SK-N-SH treated with all-trans-retinoic acid at 6 μM for 48 hours (cell line): ENCODE measurements at regions not wholly inside any gene's neighbourhood (a gene's known extent, or its start where the extent isn't known, plus 50 kb on each side); places are given as distances from the start of the nearest gene placed in this dataset.

ENCODE experiments used
- BACH2 ChIP-seq: fragments of 250-450 bp; sonication (Bioruptor Pico); IDR thresholded peaks from 2 replicates; pipeline ENCODE4 v1.9.0; 2021; ENCODE audit warnings: mild to moderate bottlenecking, borderline replicate concordance
- CSDC2 ChIP-seq: fragments of 250-450 bp; sonication (Bioruptor Pico); IDR thresholded peaks from 2 replicates; pipeline ENCODE4 v1.5.0; 2020; ENCODE audit warnings: mild to moderate bottlenecking, moderate library complexity
- GLIS3 ChIP-seq: fragments of 250-450 bp; sonication (Bioruptor Pico); IDR thresholded peaks from 2 replicates; pipeline ENCODE4 v1.5.0; 2020; ENCODE audit warnings: mild to moderate bottlenecking, moderate library complexity
- RARB ChIP-seq: fragments of 250-450 bp; sonication (Bioruptor Pico); IDR thresholded peaks from 2 replicates; pipeline ENCODE4 v1.8.0; 2021; ENCODE audit warnings: mild to moderate bottlenecking, moderate library complexity
- TCF4 ChIP-seq: fragments of 250-450 bp; sonication (Bioruptor Pico); IDR thresholded peaks from 2 replicates; pipeline ENCODE4 v1.8.0; 2021; ENCODE audit warnings: mild to moderate bottlenecking, moderate library complexity, borderline replicate concordance
- TSHZ2 ChIP-seq: fragments of 250-450 bp; sonication (Bioruptor Pico); IDR thresholded peaks from 2 replicates; pipeline ENCODE4 v1.5.0; 2020; ENCODE audit warnings: mild to moderate bottlenecking, moderate library complexity
- ZC3H10 ChIP-seq: fragments of 250-450 bp; sonication (Bioruptor Pico); IDR thresholded peaks from 2 replicates; pipeline ENCODE4 v1.5.1; 2021; ENCODE audit warnings: mild to moderate bottlenecking, moderate library complexity
- ZFP3 ChIP-seq: fragments of 250-450 bp; sonication (Bioruptor Pico); IDR thresholded peaks from 2 replicates; pipeline ENCODE4 v1.5.0; 2020; ENCODE audit warnings: mild to moderate bottlenecking, moderate library complexity
- ZFP30 ChIP-seq: fragments of 450-650 bp; formaldehyde crosslinking; IDR thresholded peaks from 2 replicates; pipeline ENCODE4 v1.5.0; 2022; ENCODE audit warnings: mild to moderate bottlenecking, moderate library complexity
- ZNF70 ChIP-seq: fragments of 450-650 bp; formaldehyde crosslinking; IDR thresholded peaks from 2 replicates; pipeline ENCODE4 v1.5.0; 2020; ENCODE audit warnings: mild to moderate bottlenecking, moderate library complexity
- ZNF8 ChIP-seq: fragments of 450-650 bp; formaldehyde crosslinking; IDR thresholded peaks from 2 replicates; pipeline ENCODE4 v1.5.0; 2020; ENCODE audit warnings: mild to moderate bottlenecking, moderate library complexity
- TF ChIP-seq, protein P1 (sequence below): fragments of 250-450 bp; sonication (Bioruptor Pico); IDR thresholded peaks from 2 replicates; pipeline ENCODE4 v1.5.1; 2021; ENCODE audit warnings: mild to moderate bottlenecking, moderate library complexity
- TF ChIP-seq, protein P2 (sequence below): fragments of 250-450 bp; sonication (Bioruptor Pico); IDR thresholded peaks from 2 replicates; pipeline ENCODE4 v1.8.0; 2021; ENCODE audit warnings: low read depth, mild to moderate bottlenecking, moderate library complexity, borderline replicate concordance
- TF ChIP-seq, protein P3 (sequence below): fragments of 250-450 bp; sonication (Bioruptor Pico); IDR thresholded peaks from 2 replicates; pipeline ENCODE4 v1.8.0; 2020; ENCODE audit warnings: mild to moderate bottlenecking, moderate library complexity, borderline replicate concordance

DNA sequence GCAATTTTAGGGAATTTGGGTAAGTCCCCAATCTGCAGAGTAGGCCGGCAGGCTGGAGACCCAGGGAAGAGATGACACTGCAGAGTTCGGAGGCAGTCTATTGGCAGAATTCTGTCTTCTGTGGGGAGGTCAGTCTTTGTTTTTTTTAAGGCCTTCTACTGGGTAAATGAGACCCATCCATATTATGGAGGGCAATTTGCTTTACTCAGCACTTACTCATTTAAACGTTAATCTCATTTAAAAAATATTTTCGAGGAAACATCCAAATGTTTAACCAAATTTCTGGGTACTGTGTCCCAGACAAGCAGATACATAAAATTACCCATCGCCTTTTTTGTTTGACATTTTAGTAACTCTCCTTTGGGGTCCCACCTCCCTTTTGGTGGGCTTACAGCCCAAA is 139.5 kb downstream of the IRS1 start:
- no peak for TF ChIP-seq GLIS3 (CRISPR knock-in tag)
- TF ChIP-seq ZFP3 (CRISPR knock-in tag): no peak
- no peak for TF ChIP-seq CSDC2 (CRISPR knock-in tag)
- TF ChIP-seq BACH2 (CRISPR knock-in tag): no peak
- no peak for TF ChIP-seq ZNF70 (CRISPR knock-in tag)
- TF ChIP-seq, protein P1, sequence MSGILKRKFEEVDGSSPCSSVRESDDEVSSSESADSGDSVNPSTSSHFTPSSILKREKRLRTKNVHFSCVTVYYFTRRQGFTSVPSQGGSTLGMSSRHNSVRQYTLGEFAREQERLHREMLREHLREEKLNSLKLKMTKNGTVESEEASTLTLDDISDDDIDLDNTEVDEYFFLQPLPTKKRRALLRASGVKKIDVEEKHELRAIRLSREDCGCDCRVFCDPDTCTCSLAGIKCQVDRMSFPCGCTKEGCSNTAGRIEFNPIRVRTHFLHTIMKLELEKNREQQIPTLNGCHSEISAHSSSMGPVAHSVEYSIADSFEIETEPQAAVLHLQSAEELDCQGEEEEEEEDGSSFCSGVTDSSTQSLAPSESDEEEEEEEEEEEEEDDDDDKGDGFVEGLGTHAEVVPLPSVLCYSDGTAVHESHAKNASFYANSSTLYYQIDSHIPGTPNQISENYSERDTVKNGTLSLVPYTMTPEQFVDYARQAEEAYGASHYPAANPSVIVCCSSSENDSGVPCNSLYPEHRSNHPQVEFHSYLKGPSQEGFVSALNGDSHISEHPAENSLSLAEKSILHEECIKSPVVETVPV: no peak
- TF ChIP-seq TCF4 (CRISPR knock-in tag): no peak
- no peak for TF ChIP-seq ZFP30 (CRISPR knock-in tag)
- TF ChIP-seq, protein P2, sequence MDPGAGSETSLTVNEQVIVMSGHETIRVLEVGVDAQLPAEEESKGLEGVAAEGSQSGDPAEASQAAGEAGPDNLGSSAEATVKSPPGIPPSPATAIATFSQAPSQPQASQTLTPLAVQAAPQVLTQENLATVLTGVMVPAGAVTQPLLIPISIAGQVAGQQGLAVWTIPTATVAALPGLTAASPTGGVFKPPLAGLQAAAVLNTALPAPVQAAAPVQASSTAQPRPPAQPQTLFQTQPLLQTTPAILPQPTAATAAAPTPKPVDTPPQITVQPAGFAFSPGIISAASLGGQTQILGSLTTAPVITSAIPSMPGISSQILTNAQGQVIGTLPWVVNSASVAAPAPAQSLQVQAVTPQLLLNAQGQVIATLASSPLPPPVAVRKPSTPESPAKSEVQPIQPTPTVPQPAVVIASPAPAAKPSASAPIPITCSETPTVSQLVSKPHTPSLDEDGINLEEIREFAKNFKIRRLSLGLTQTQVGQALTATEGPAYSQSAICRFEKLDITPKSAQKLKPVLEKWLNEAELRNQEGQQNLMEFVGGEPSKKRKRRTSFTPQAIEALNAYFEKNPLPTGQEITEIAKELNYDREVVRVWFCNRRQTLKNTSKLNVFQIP (CRISPR knock-in tag): no peak
- TF ChIP-seq RARB (CRISPR knock-in tag): no peak
- TF ChIP-seq ZNF8 (CRISPR knock-in tag): no peak
- TF ChIP-seq ZC3H10: no peak
- TF ChIP-seq, protein P3, sequence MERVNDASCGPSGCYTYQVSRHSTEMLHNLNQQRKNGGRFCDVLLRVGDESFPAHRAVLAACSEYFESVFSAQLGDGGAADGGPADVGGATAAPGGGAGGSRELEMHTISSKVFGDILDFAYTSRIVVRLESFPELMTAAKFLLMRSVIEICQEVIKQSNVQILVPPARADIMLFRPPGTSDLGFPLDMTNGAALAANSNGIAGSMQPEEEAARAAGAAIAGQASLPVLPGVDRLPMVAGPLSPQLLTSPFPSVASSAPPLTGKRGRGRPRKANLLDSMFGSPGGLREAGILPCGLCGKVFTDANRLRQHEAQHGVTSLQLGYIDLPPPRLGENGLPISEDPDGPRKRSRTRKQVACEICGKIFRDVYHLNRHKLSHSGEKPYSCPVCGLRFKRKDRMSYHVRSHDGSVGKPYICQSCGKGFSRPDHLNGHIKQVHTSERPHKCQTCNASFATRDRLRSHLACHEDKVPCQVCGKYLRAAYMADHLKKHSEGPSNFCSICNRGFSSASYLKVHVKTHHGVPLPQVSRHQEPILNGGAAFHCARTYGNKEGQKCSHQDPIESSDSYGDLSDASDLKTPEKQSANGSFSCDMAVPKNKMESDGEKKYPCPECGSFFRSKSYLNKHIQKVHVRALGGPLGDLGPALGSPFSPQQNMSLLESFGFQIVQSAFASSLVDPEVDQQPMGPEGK (CRISPR knock-in tag): no peak
- no peak for TF ChIP-seq TSHZ2
